ENCODE measurements at regions not wholly inside any gene's neighbourhood (a gene's known extent, or its start where the extent isn't known, plus 50 kb on each side); places are given as distances from the start of the nearest gene placed in this dataset.
"Not testable (repeated sequence)": the region's sequence is repeated elsewhere in the genome, so short reads cannot be mapped to it uniquely, and the experiment has no call there.

DNA sequence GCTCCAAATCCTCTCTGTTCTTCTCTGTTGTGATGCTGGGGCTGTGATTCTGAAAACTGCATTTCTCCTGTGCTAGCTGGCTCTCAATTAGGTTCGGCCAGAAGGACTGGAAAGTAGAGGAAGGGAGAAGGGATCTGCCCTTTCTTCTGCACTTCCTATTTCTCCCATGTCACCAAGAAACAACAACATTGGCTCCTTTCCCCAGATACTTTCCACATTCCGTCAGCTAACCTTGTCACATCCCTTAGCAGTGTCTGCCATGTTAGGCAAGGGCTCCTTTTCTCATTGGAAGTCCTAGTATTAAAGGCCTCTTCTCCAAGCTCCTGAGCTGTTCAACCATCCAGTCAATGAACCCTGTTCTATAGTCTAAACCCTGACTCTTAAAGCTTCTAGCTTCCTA is 171.1 kb downstream of the ZNF621 start:
- ATAC-seq (no peak), DNase-seq (ENCODE audit: low spot score) (no peak)

DNA sequence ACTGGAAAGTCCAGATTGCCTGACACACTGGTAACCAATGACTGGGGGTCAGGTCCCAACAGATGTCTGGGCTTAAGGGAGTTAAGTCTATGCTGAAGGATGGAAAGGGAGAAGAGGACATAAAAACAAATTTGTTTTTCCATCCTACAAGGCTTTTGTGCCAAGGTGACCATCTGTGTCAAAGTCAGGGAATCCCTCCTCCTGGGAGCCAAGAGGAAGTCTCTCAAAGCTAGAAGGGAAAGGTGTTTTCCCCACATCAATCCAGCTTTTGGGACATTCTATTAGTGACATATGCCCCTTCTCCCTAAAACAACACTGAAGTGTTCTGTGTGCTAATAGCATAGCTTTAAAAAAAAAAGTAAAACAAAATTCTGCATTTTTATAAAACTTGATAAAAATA is 173.9 kb downstream of the ZNF621 start:
- not testable (repeated sequence) for DNase-seq (ENCODE audit: low spot score); ATAC-seq

DNA sequence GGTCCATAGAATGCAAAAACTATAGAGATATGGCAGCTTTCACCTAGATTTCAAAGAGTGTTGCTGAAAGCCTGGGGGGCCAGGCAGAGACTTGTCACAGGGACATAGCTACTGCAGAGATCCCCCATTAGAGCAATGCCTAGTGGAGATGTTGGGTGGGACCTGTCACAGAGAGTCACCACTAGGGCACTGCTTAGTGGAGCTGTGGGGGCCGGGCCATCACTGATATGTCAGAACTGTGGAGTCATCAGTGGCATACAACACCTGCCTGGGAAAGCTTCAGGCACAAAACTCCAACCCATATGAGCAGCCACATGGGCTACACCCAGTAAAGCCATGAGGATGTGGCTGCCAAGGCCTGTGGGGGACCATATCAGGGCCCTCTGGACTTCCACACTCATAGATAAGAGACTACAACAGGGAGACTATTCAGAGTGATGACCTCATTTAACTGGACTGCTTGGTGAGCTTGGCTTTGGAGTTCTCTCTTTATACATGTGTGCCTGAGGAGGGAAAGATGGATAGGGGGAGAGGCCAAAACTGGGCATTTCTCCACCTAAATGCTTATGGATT is 176.3 kb downstream of the ZNF621 start:
- no peak for DNase-seq (ENCODE audit: low spot score)
- no peak for ATAC-seq

DNA sequence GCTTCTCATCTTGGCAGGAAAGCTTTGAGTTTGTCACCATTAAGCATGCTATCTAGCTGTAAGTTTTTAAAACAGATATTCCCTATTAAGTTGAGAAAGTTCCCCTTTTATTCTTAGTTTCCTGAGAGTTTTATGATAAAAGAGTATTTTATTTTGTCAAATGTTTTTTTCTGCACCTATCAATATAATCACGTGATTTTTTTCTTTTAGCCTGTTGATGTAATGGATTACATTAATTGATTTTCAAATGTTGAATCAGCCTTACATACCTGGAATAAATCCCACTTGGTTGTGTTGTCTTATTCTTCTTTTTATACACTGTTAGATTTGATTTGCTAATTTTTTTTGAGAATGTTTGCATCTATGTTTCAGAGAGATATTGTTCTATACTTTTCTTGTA is 179.5 kb downstream of the ZNF621 start:
- DNase-seq (ENCODE audit: low spot score): no peak
- no peak for ATAC-seq

DNA sequence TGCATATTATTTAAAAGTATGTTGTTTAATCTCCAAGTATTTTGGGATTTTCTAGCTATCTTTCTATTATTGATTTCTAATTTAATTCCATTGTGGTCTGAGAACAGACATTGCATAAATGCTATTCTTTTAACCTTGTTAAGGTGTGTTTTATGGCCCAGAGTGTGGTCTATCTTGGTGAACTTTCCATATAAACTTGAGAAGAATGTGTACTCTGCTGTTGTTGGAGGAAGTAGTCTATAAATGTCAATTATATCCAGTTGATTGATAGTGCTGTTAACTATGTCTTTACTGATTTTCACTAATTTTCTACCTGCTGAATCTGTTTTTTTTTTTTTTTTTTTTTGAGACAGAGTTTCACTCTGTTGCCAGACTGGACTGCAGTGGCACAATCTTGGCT is 180.9 kb downstream of the ZNF621 start:
- DNase-seq (ENCODE audit: low spot score) (no peak), ATAC-seq (no peak)

DNA sequence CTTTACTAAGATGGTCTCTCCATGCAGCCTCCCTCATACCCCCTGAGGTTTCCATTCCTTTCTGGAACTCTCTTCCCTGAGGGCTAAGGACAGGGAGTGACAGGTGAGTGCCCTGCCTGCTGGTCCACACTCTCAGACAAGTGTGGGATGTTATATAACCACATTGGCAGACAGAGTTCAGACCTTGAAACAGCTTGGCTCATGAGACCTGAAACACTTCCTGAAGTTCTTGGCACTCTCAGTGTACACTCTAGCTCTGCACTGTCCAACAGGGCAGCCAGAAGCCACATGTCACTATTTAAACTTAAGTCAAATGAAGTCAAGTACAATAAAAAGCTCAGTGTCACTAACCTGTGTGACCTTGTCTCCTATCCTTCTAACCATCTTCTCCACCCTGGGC is 188.5 kb downstream of the ZNF621 start:
- ATAC-seq: peak; percentile 96
- DNase-seq (ENCODE audit: low spot score): peak; percentile 78

DNA sequence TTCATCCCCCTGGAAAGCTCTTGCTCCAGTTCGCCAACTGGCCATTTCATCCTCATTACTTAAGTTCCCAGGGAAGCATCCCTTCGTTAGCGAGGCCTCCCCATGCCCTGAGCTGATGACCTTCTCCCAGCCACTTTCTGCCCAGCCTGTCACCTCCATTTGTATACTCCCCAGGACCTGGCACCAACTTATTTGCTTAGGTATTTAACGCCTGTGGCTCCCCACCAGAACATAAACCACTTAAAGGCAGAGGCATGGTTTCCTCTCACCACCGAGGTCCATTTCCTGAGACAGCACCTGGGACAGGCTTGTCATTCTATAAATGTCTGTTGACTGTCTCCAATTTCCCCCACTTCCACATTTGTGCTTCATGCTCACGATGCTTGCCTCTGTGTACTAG is 189.0 kb downstream of the ZNF621 start:
- ATAC-seq: no peak
- DNase-seq (ENCODE audit: low spot score): no peak

DNA sequence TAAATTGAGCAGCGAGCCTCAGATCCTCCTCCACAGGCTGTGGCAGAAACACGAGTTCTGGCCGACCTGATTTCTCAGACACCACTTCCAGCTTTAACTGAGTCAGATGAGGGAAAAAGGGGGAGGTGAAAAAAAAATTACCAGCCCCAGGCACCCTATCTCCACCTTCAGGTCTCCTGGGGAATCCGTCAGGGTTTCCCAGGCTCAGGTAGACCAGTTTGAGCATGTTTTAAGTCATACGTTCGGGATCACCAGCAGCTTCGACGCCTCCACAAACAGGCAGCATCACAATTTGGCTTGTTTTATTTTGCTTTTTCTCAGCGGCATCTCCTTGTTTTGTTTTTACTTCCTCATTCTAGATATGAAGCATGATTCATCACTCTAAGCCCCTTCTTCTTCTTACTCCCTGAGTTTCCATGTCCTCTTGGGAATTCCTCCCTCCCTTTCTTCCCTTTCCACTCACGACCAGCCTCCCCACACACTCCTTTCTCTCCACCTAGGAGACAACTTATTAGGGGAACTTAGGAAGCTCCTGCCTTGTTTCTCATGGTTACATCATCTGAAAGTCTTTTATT is 190.1 kb downstream of the ZNF621 start:
- DNase-seq (ENCODE audit: low spot score) (no peak), ATAC-seq (no peak)

DNA sequence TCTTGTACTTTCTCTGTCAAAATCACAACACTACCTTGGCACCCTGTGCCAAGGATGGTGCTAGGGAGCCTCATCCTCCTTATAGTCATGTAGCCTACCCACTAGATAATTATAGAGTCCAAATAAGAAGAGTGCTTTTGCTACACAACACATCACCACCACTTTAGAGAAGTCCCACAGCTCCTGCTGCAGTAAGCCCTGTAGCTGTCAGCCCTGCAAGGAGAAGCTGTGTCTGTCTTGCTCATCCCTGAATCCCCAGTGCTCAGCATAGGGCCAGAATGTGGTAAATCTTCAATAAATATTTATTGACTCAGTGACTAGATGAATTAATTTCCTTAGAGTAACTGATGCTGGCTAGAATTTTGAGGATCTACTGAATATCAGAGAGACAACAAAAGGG is 190.8 kb downstream of the ZNF621 start:
- no peak for DNase-seq (ENCODE audit: low spot score)
- no peak for ATAC-seq

DNA sequence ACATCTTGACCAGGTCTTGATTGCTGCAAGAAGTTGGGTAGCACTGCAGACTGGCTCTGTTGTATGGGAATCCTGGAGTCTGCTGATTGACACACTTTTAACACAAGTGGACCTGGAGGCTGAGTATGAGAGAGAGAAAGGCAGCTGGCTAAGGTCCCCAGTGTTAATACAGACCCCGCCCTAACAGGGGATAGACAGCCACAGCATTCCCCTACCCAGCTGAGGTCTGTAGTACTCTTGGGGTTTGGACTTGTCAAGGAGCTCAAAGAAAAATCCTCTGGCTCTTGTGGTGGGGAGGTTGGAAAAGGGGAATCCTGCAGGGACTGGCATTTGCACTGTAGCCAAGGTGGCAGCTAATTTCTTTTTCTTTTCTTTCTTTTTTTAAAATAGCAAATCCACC is 192.7 kb downstream of the ZNF621 start:
- ATAC-seq (no peak), DNase-seq (ENCODE audit: low spot score) (no peak)

DNA sequence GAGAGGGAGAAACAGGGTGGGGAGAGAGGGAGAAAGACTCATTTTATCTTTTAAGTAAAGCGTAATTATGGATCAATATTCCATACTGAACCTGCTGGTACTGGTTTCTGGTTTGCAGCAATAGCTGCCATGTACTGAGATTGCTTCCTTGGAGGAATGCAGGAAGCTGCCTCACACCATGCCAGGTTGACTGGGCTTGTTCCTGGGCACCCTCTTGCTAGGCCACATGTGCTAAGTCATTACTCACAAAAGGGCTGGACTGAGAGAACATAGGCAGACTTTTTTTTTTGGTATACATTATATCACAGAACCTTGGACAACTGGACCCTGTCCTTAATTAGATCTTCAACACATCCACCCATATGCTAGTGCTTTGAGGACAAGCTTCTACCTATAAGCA is 193.4 kb downstream of the ZNF621 start:
- ATAC-seq: no peak
- DNase-seq (ENCODE audit: low spot score): no peak

DNA sequence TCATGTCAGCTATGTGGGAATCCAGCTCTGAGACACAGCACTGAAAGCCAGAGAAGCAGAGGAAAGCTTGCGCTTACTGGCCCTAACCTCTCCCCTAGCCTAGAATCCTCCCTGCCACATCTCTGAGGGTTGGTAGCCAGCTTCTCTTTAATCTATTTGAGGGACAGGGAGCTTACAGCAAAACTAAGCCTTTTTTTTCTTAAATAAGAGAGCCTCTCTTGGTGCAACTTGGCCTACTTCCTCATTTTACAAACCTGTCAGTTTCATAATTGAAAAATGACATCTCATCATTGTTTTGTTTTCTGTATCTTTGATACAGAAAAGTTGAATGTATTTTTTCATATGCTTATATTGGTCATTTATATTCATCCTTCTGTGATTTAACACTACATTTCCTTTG is 193.9 kb downstream of the ZNF621 start:
- ATAC-seq (no peak), DNase-seq (ENCODE audit: low spot score) (no peak)

DNA sequence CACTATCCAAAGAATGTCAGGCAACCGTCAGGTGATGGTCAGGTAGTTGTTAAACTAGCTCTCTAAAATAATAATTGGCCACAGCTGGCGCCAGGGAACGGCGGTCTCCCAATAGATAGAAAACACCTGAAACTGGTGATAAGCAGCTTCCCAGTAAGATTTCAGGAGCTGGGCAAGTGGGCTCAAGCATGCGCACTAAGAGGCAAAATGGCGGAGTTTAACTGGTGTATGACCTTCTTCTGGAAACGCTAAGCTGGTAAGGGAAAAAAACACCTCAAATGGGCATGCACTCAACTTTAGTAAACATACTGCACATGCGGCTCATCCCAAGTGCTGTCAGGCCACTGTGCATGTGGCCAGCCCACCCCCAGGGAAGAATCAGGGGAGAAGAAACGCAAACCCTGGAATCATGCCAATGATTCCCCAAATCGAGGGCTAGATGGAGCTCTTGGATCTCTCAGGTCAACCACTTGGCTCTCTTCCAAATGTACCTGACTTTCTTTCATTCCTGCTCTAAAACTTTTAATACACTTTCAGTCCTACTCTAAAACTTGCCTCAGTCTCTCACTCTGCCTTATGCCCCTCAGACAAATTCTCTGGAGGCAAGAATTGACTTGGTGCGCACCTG is 195.0 kb downstream of the ZNF621 start:
- ATAC-seq: peak; percentile 62
- no peak for DNase-seq (ENCODE audit: low spot score)

DNA sequence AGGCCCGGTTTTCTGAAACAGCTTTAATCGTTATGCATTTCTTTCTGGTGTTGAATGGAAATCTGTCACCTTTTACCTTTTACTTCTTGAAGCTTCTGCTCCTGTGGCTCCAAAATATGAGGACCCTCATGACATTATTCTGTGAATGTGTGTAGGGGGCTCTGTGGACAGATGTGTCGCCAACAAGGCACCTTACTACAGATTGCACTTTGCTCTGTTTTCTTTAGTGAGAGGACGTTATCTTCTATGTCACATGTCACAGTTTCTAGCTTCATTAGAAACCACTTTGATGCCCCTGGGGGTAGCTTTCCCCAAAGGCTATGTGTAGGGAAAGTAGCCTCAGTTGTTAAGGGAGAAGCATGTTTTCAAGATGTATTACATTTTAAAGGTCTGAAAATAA is 195.6 kb downstream of the ZNF621 start:
- DNase-seq (ENCODE audit: low spot score) (no peak), ATAC-seq (peak; percentile 25)

DNA sequence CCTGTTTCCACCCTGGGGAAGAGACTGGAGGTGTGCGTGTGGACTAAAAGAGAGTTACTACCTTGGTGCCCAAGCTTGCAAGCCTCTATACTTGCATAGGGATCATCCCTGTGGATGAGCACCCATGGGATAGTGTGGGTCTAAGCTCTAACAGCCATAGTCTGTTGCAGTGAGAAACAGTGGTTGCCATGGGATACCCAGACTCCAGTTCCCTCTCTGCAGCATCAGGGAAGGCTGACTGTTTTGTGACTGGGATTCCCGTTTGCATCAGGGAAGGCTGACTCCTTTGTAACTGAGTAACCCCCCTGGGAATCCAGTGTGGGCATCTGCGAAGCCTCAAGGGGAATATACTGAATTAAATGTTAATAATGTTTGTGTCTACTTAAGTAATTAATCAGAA is 196.1 kb downstream of the ZNF621 start:
- ATAC-seq: no peak
- DNase-seq (ENCODE audit: low spot score): no peak

DNA sequence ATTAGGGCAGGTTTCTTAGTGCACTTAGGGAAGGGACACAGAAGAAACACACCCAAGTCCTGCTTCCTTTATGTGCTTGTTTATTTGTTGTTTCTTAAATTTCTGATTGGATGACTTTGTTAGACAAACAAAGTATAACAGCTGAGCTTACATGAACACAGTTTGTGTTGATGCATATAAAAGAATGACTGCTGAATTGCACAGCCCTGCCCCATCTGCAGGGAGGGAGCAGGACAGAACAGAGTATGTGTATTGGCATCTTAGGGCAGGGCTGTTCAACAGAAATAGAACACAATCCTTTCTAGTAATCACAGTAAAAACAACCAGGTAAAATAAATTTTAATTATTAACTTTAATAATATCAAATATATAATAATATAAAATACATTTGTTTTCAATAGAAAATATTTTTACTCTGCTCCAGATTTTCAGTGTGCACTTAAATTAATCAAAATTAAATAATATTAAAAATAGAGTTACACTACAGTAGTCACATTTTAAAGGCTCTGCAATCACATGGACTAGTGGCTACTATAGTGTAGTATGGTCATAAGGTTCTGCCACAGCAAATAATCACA is 198.4 kb downstream of the ZNF621 start:
- no peak for DNase-seq (ENCODE audit: low spot score)
- ATAC-seq: no peak

DNA sequence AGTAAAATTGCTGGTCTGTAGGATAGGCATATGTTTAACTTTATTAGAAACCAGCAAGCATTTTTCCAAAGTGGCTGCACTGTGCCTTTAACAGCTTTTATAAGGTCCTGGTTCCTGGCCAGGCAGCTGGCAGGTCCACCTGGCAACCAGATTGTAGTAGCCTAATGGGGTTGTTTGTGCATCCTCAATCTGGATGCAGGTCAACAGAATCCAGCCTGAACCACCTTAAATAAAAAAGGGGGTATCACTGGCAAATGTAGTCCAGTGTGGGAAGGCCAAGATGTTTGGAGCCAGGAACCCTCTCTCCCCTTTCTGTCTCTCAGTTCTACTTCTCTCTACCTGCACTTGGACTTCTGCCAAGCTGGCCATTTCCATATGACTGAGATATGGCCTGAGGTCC is 200.3 kb downstream of the ZNF621 start:
- DNase-seq (ENCODE audit: low spot score) (no peak), ATAC-seq (peak; percentile 31)

DNA sequence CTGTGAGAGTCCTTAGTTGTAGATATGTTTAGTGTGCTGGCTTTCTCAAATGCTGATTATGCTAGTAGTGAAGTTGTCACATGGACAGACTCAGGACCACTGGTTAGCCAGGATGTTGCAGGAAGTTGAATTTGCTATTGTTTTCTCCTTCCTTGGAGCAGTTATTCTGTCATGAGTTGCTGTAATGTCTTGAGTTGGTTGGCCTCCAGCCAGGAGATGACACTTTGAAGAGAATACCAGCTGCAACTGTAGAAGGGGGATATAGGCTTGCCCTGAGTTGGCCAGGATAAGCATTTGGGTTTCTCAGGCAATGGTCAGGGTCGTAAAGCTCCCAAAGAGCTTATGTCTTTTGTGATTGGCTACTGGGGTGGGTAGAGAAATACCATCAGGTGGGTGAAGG is 206.7 kb downstream of the ZNF621 start:
- no peak for ATAC-seq
- no peak for DNase-seq (ENCODE audit: low spot score)

DNA sequence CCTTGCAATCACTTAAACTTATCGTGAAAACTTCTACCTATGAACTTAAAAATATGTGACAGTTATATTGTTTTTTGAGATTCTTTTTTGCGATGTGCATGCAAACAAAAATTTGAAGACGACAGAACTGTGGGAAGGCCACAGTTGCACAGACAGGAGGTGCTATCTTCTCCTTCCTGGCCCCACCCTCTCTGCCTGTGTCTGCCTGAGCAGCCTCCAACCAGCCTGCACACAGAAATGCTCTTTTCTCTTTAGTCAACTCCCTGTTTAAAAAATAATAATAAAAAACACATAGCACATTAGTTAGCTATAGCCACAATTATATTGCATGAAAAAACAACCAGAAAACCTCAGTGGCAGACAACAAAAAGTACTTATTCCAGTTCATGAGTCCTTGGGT is 212.2 kb downstream of the ZNF621 start:
- ATAC-seq (no peak), DNase-seq (ENCODE audit: low spot score) (no peak)

DNA sequence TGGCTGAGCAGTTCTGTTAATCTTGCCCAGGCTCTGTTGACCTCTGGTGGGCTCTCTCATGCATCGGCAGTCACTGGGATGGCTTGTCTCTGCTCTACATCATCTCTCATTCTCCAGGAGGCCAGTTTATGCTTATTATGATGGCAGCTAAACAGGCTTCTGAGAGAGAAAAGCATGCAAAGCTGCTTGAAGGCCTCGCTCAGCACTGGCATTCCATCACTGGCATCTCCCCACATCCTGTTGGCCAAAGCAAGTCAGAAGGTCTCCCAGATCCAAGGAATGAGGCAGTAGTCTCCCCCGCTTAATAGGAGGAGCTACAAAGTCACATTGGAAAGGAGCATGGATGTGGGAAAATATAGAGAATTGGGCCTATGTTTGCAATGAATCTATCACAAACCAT is 212.6 kb downstream of the ZNF621 start:
- no peak for DNase-seq (ENCODE audit: low spot score)
- no peak for ATAC-seq

DNA sequence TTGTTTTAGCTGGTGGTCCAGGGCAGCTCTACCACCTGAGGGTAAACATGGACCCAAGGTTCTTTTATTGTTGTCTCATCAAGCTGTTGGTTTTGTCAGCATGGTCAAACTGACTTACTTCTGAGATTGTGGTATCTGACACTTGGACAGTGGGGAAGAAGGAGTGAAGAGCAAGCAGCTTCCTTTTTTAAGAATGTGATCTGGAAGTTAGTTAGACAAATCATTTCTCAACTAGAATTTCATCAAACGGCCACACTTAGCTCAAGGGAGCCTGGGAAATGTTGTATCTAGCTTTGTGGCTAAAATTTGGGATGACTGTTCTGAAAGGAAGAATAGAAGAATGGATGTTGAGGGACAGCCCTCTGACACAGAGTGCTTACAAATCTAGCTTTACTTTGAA is 215.2 kb downstream of the ZNF621 start:
- no peak for DNase-seq (ENCODE audit: low spot score)

DNA sequence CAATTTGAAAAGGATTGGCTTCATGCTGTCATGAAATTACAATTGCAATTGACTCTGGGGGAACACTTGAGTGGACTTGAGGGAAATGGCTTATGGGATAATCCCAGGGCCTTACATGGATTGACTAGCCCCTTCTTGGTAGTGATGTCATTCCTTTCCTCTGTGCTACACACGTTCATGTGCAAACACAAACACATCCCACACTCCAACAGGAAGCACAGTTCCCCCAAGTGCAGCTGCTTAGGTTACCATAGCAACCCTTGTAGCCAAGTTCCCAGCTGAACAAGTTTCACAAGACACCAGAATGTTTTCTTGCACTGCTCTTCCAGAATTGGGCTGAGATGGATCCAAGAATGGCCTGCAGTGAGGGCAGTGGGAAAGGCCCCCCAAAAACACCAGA is 217.0 kb downstream of the ZNF621 start:
- ATAC-seq (no peak), DNase-seq (ENCODE audit: low spot score) (no peak)

More for the DNA sequence above, 215.2 kb downstream of the ZNF621 start:
- ATAC-seq: no peak
